ENCODE measurements at regions not wholly inside any gene's neighbourhood (a gene's known extent, or its start where the extent isn't known, plus 50 kb on each side); places are given as distances from the start of the nearest gene placed in this dataset.

- CTCF ChIA-PET: no interaction called here
Measured at GRCh38 chr4:84028340-84028739, 470.8 kb downstream of the NKX6-1 start.

GRCh38 chr4:84024405-84024804, 474.7 kb downstream of the NKX6-1 start:
- H3K4me1 ChIP-seq (ENCODE audit: control extremely low read depth in 1 of 4, control insufficient read depth in 4 of 4, insufficient read depth in 4 of 4, low read length in 3 of 4): no peaks in the 10 kb centered on the region
- peaks cover 0 to 2% (median 0%) of the 10 kb centered on the region in 5 experiments for H3K9me3 ChIP-seq (ENCODE audit: control extremely low read depth in 1 of 5, control insufficient read depth in 4 of 5, insufficient read depth in 2 of 5, low read depth in 1 of 5, low read length in 4 of 5)
- ChIA-PET POLR2A (no interaction called here), CTCF (no interaction called here)
- H3K4me3 ChIP-seq (ENCODE audit: control insufficient read depth in 1 of 7, extremely low read depth in 1 of 7, insufficient read depth in 4 of 7, low read depth in 2 of 7, low read length in 6 of 7): no peak overlapping the region
- DNase-seq: no peak
- no peak overlapping the region for H3K27ac ChIP-seq (ENCODE audit: insufficient read depth in 1 of 2, low read depth in 1 of 2, low read length in 2 of 2, poor library complexity in 1 of 2, severe bottlenecking in 2 of 2)
- no peaks in the 10 kb centered on the region for H3K27me3 ChIP-seq (replicated peaks in 2 of 5; ENCODE audit: control insufficient read depth in 4 of 5, insufficient read depth in 5 of 5, low read length in 4 of 5)
- 77% methylated on average over 1 of the region's 2 CpGs for WGBS (ENCODE audit: insufficient coverage)
- H3K36me3 ChIP-seq (ENCODE audit: control insufficient read depth in 4 of 4, insufficient read depth in 4 of 4, low read length in 3 of 4): no peaks in the 10 kb centered on the region

More at GRCh38 chr4:84028340-84028739, 470.8 kb downstream of the NKX6-1 start:
- Histone ChIP-seq H3K27me3 (replicated peaks in 2 of 5; ENCODE audit: control insufficient read depth in 4 of 5, insufficient read depth in 5 of 5, low read length in 4 of 5) (no peaks in the 10 kb centered on the region), H3K4me1 (ENCODE audit: control extremely low read depth in 1 of 4, control insufficient read depth in 4 of 4, insufficient read depth in 4 of 4, low read length in 3 of 4) (no peaks in the 10 kb centered on the region), H3K36me3 (ENCODE audit: control insufficient read depth in 4 of 4, insufficient read depth in 4 of 4, low read length in 3 of 4) (no peaks in the 10 kb centered on the region), H3K4me3 (ENCODE audit: control insufficient read depth in 1 of 7, extremely low read depth in 1 of 7, insufficient read depth in 4 of 7, low read depth in 2 of 7, low read length in 6 of 7) (no peak overlapping the region), H3K27ac (ENCODE audit: insufficient read depth in 1 of 2, low read depth in 1 of 2, low read length in 2 of 2, poor library complexity in 1 of 2, severe bottlenecking in 2 of 2) (no peak overlapping the region), H3K9me3 (ENCODE audit: control extremely low read depth in 1 of 5, control insufficient read depth in 4 of 5, insufficient read depth in 2 of 5, low read depth in 1 of 5, low read length in 4 of 5) (peaks cover 0 to 2% (median 0%) of the 10 kb centered on the region in 5 experiments)
- WGBS (ENCODE audit: insufficient coverage): 90% methylated on average over 2 of the region's 2 CpGs
- POLR2A ChIA-PET: interaction anchor here (0.7 kb wide), 1 partner anchor 11 kb away, joined by 3 read pairs; no protein-coding TSS in a partner anchor
- DNase-seq: no peak

- DNase-seq: no peak
- H3K36me3 ChIP-seq (ENCODE audit: control insufficient read depth in 4 of 4, insufficient read depth in 4 of 4, low read length in 3 of 4): no peaks in the 10 kb centered on the region
- POLR2A ChIA-PET: no interaction called here
- H3K4me1 ChIP-seq (ENCODE audit: control extremely low read depth in 1 of 4, control insufficient read depth in 4 of 4, insufficient read depth in 4 of 4, low read length in 3 of 4): no peaks in the 10 kb centered on the region
- 94% methylated on average over 5 of the region's 5 CpGs for WGBS (ENCODE audit: insufficient coverage)
- no peaks in the 10 kb centered on the region for H3K27me3 ChIP-seq (replicated peaks in 2 of 5; ENCODE audit: control insufficient read depth in 4 of 5, insufficient read depth in 5 of 5, low read length in 4 of 5)
- no peak overlapping the region for H3K27ac ChIP-seq (ENCODE audit: insufficient read depth in 1 of 2, low read depth in 1 of 2, low read length in 2 of 2, poor library complexity in 1 of 2, severe bottlenecking in 2 of 2)
- no peak overlapping the region for H3K4me3 ChIP-seq (ENCODE audit: control insufficient read depth in 1 of 7, extremely low read depth in 1 of 7, insufficient read depth in 4 of 7, low read depth in 2 of 7, low read length in 6 of 7)
- CTCF ChIA-PET: no interaction called here
- peaks cover 0 to 2% (median 0%) of the 10 kb centered on the region in 5 experiments for H3K9me3 ChIP-seq (ENCODE audit: control extremely low read depth in 1 of 5, control insufficient read depth in 4 of 5, insufficient read depth in 2 of 5, low read depth in 1 of 5, low read length in 4 of 5)
Measured at GRCh38 chr4:84022564-84022963, 476.5 kb downstream of the NKX6-1 start.

GRCh38 chr4:84019626-84020025, 479.5 kb downstream of the NKX6-1 start:
- no peaks in the 10 kb centered on the region for H3K9me3 ChIP-seq (ENCODE audit: control extremely low read depth in 1 of 5, control insufficient read depth in 4 of 5, insufficient read depth in 2 of 5, low read depth in 1 of 5, low read length in 4 of 5)
- no peaks in the 10 kb centered on the region for H3K27me3 ChIP-seq (replicated peaks in 2 of 5; ENCODE audit: control insufficient read depth in 4 of 5, insufficient read depth in 5 of 5, low read length in 4 of 5)
- H3K27ac ChIP-seq (ENCODE audit: insufficient read depth in 1 of 2, low read depth in 1 of 2, low read length in 2 of 2, poor library complexity in 1 of 2, severe bottlenecking in 2 of 2): no peak overlapping the region
- WGBS (ENCODE audit: insufficient coverage): no CpG with 5 or more reads among the region's 2 CpGs
- no peak overlapping the region for H3K4me3 ChIP-seq (ENCODE audit: control insufficient read depth in 1 of 7, extremely low read depth in 1 of 7, insufficient read depth in 4 of 7, low read depth in 2 of 7, low read length in 6 of 7)
- no peaks in the 10 kb centered on the region for H3K4me1 ChIP-seq (ENCODE audit: control extremely low read depth in 1 of 4, control insufficient read depth in 4 of 4, insufficient read depth in 4 of 4, low read length in 3 of 4)
- POLR2A ChIA-PET: no interaction called here
- no peaks in the 10 kb centered on the region for H3K36me3 ChIP-seq (ENCODE audit: control insufficient read depth in 4 of 4, insufficient read depth in 4 of 4, low read length in 3 of 4)
- no peak for DNase-seq
- CTCF ChIA-PET: no interaction called here

GRCh38 chr4:84003046-84003445, 467.1 kb downstream of the GPAT3 start:
- Histone ChIP-seq H3K27ac (ENCODE audit: insufficient read depth in 1 of 2, low read depth in 1 of 2, low read length in 2 of 2, poor library complexity in 1 of 2, severe bottlenecking in 2 of 2) (no peak overlapping the region), H3K4me3 (ENCODE audit: control insufficient read depth in 1 of 7, extremely low read depth in 1 of 7, insufficient read depth in 4 of 7, low read depth in 2 of 7, low read length in 6 of 7) (no peak overlapping the region), H3K36me3 (ENCODE audit: control insufficient read depth in 4 of 4, insufficient read depth in 4 of 4, low read length in 3 of 4) (no peaks in the 10 kb centered on the region), H3K4me1 (ENCODE audit: control extremely low read depth in 1 of 4, control insufficient read depth in 4 of 4, insufficient read depth in 4 of 4, low read length in 3 of 4) (no peaks in the 10 kb centered on the region), H3K27me3 (replicated peaks in 2 of 5; ENCODE audit: control insufficient read depth in 4 of 5, insufficient read depth in 5 of 5, low read length in 4 of 5) (no peaks in the 10 kb centered on the region), H3K9me3 (ENCODE audit: control extremely low read depth in 1 of 5, control insufficient read depth in 4 of 5, insufficient read depth in 2 of 5, low read depth in 1 of 5, low read length in 4 of 5) (no peaks in the 10 kb centered on the region)
- no peak for DNase-seq
- ChIA-PET CTCF (no interaction called here), POLR2A (no interaction called here)
- WGBS (ENCODE audit: insufficient coverage): 100% methylated on average over 2 of the region's 2 CpGs

GRCh38 chr4:84001876-84002569, 466.1 kb downstream of the GPAT3 start:
- CTCF ChIA-PET: no interaction called here
- no CpG with 5 or more reads among the region's 2 CpGs for WGBS (ENCODE audit: insufficient coverage)
- H3K9me3 ChIP-seq (ENCODE audit: control extremely low read depth in 1 of 5, control insufficient read depth in 4 of 5, insufficient read depth in 2 of 5, low read depth in 1 of 5, low read length in 4 of 5): no peaks in the 10 kb centered on the region
- no peak overlapping the region for H3K27ac ChIP-seq (ENCODE audit: insufficient read depth in 1 of 2, low read depth in 1 of 2, low read length in 2 of 2, poor library complexity in 1 of 2, severe bottlenecking in 2 of 2)
- H3K4me3 ChIP-seq (ENCODE audit: control insufficient read depth in 1 of 7, extremely low read depth in 1 of 7, insufficient read depth in 4 of 7, low read depth in 2 of 7, low read length in 6 of 7): no peak overlapping the region
- no peaks in the 10 kb centered on the region for H3K4me1 ChIP-seq (ENCODE audit: control extremely low read depth in 1 of 4, control insufficient read depth in 4 of 4, insufficient read depth in 4 of 4, low read length in 3 of 4)
- no peaks in the 10 kb centered on the region for H3K36me3 ChIP-seq (ENCODE audit: control insufficient read depth in 4 of 4, insufficient read depth in 4 of 4, low read length in 3 of 4)
- no peak for DNase-seq
- POLR2A ChIA-PET: no interaction called here
- no peaks in the 10 kb centered on the region for H3K27me3 ChIP-seq (replicated peaks in 2 of 5; ENCODE audit: control insufficient read depth in 4 of 5, insufficient read depth in 5 of 5, low read length in 4 of 5)

GRCh38 chr4:83996254-83996653, 460.3 kb downstream of the GPAT3 start:
- H3K4me1 ChIP-seq (ENCODE audit: control extremely low read depth in 1 of 4, control insufficient read depth in 4 of 4, insufficient read depth in 4 of 4, low read length in 3 of 4): no peaks in the 10 kb centered on the region
- no peaks in the 10 kb centered on the region for H3K36me3 ChIP-seq (ENCODE audit: control insufficient read depth in 4 of 4, insufficient read depth in 4 of 4, low read length in 3 of 4)
- WGBS (ENCODE audit: insufficient coverage): 100% methylated on average over 2 of the region's 3 CpGs
- H3K27ac ChIP-seq (ENCODE audit: insufficient read depth in 1 of 2, low read depth in 1 of 2, low read length in 2 of 2, poor library complexity in 1 of 2, severe bottlenecking in 2 of 2): no peak overlapping the region
- no peaks in the 10 kb centered on the region for H3K9me3 ChIP-seq (ENCODE audit: control extremely low read depth in 1 of 5, control insufficient read depth in 4 of 5, insufficient read depth in 2 of 5, low read depth in 1 of 5, low read length in 4 of 5)
- ChIA-PET POLR2A (no interaction called here), CTCF (no interaction called here)
- H3K4me3 ChIP-seq (ENCODE audit: control insufficient read depth in 1 of 7, extremely low read depth in 1 of 7, insufficient read depth in 4 of 7, low read depth in 2 of 7, low read length in 6 of 7): no peak overlapping the region
- DNase-seq: no peak
- peaks cover 0 to 2% (median 0%) of the 10 kb centered on the region in 5 experiments for H3K27me3 ChIP-seq (replicated peaks in 2 of 5; ENCODE audit: control insufficient read depth in 4 of 5, insufficient read depth in 5 of 5, low read length in 4 of 5)

Data from common myeloid progenitor, CD34-positive (primary cell).